Smooth muscle cell (in vitro differentiated cells): ENCODE measurements at regions not wholly inside any gene's neighbourhood (a gene's known extent, or its start where the extent isn't known, plus 50 kb on each side); places are given as distances from the start of the nearest gene placed in this dataset.

Source experiments
- DNase-seq: peaks from one replicate; lab custom pipeline; 2025; ENCODE audit not compliant: unreplicated experiment; lab: John Stamatoyannopoulos, UW
- H2AFZ ChIP-seq: fragments of 200-600 bp; sonication (generic); 2 replicates; pipeline ENCODE4 v1.6.0; 2016; ENCODE audit warnings: antibody characterized with exemption, low read depth, mild to moderate bottlenecking
- H3F3A ChIP-seq: fragments of 200-600 bp; sonication (generic); 2 replicates; pipeline ENCODE4 v1.6.0; 2017; ENCODE audit warnings: antibody characterized with exemption, low read depth
- H3K27ac ChIP-seq: fragments of 200-600 bp; sonication (generic); 2 replicates; pipeline ENCODE4 v1.5.1; 2016; ENCODE audit warnings: low read depth, mild to moderate bottlenecking
- H3K27me3 ChIP-seq: fragments of 200-600 bp; sonication (generic); 2 replicates; pipeline ENCODE4 v1.6.1; 2016; ENCODE audit warnings: low read depth, mild to moderate bottlenecking
- H3K36me3 ChIP-seq: fragments of 200-600 bp; sonication (generic); 2 replicates; pipeline ENCODE4 v1.5.1; 2016; ENCODE audit warnings: low read depth
- H3K4me1 ChIP-seq: fragments of 200-600 bp; sonication (generic); 2 replicates; pipeline ENCODE4 v1.5.1; 2016; ENCODE audit warnings: low read depth
- H3K4me2 ChIP-seq: fragments of 200-600 bp; sonication (generic); 2 replicates; pipeline ENCODE4 v1.6.0; 2016; ENCODE audit warnings: mild to moderate bottlenecking
- H3K4me3 ChIP-seq: fragments of 200-600 bp; sonication (generic); 2 replicates; pipeline ENCODE4 v1.5.1; 2016; ENCODE audit warnings: mild to moderate bottlenecking
- H3K79me2 ChIP-seq: fragments of 200-600 bp; sonication (generic); 2 replicates; pipeline ENCODE4 v1.6.0; 2016; ENCODE audit warnings: low read depth, mild to moderate bottlenecking
- H3K9ac ChIP-seq: fragments of 200-600 bp; sonication (generic); 2 replicates; pipeline ENCODE4 v1.6.0; 2016; ENCODE audit warnings: low read depth
- H3K9me3 ChIP-seq: fragments of 200-600 bp; sonication (generic); replicated peaks from 2 replicates; pipeline ENCODE4 v1.5.1; 2016; ENCODE audit warnings: low read depth
- H4K20me1 ChIP-seq: fragments of 200-600 bp; sonication (generic); 2 replicates; pipeline ENCODE4 v1.6.0; 2016; ENCODE audit warnings: low read depth
- WGBS: methylation state at CpG from one replicate; pipeline ENCODE4 v1.1.7; 2016; ENCODE audit warnings: low lambda C conversion rate; 5-methylcytosine and 5-hydroxymethylcytosine counted together
- TF ChIP-seq, protein P1 (sequence below): fragments of 200-600 bp; sonication (generic); IDR thresholded peaks from 2 replicates; pipeline ENCODE4 v1.5.1; 2017; ENCODE audit warnings: borderline replicate concordance, mild to moderate bottlenecking, antibody characterized with exemption; ENCODE audit not compliant: insufficient read depth, poor library complexity, severe bottlenecking

DNA sequence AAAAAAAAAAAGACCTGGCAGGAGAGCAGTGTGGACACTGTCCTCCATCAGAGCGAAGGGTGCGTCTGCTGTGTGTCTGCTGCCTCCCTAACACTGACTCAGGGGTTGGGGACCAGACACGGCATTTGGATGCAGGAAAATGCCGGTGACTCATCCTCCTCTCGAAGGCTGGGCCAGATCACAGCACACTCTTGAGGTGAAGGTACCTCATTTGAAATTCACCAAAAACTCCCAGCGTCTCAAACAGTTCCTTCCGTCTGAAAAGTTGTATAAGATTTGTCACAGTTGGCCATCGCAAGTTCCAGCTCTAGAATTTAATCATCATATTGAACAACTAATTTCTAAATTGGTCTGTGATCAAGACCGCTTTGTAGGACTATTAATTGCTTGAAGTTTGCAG lies 118.1 kb upstream of the LYZL2 start:
- no peak overlapping the region for H3K4me2 ChIP-seq
- no peaks in the 10 kb centered on the region for H3K36me3 ChIP-seq
- H2AFZ ChIP-seq: no peak overlapping the region
- H3K4me3 ChIP-seq: no peak overlapping the region
- no peaks in the 10 kb centered on the region for H3K9me3 ChIP-seq
- no peaks in the 10 kb centered on the region for H3K79me2 ChIP-seq
- no peaks in the 10 kb centered on the region for H4K20me1 ChIP-seq
- H3K27ac ChIP-seq: peak overlapping the region; percentile 55
- peak; percentile 12 for DNase-seq
- H3K4me1 ChIP-seq: no peaks in the 10 kb centered on the region
- no peak overlapping the region for H3K9ac ChIP-seq
- H3F3A ChIP-seq: peaks cover 19% of the 10 kb centered on the region
- H3K27me3 ChIP-seq: no peaks in the 10 kb centered on the region
- TF ChIP-seq, protein P1, sequence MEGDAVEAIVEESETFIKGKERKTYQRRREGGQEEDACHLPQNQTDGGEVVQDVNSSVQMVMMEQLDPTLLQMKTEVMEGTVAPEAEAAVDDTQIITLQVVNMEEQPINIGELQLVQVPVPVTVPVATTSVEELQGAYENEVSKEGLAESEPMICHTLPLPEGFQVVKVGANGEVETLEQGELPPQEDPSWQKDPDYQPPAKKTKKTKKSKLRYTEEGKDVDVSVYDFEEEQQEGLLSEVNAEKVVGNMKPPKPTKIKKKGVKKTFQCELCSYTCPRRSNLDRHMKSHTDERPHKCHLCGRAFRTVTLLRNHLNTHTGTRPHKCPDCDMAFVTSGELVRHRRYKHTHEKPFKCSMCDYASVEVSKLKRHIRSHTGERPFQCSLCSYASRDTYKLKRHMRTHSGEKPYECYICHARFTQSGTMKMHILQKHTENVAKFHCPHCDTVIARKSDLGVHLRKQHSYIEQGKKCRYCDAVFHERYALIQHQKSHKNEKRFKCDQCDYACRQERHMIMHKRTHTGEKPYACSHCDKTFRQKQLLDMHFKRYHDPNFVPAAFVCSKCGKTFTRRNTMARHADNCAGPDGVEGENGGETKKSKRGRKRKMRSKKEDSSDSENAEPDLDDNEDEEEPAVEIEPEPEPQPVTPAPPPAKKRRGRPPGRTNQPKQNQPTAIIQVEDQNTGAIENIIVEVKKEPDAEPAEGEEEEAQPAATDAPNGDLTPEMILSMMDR: no peak
- 23% methylated on average over 9 of the region's 9 CpGs for WGBS

GRCh38 chr10:30745953-30746352 lies 116.4 kb upstream of the LYZL2 start:
- Histone ChIP-seq H3K36me3 (no peaks in the 10 kb centered on the region), H3K79me2 (no peaks in the 10 kb centered on the region), H3K4me1 (no peaks in the 10 kb centered on the region), H3K9ac (no peak overlapping the region), H2AFZ (no peak overlapping the region), H3K4me2 (no peak overlapping the region), H4K20me1 (no peaks in the 10 kb centered on the region), H3F3A (peaks cover 19% of the 10 kb centered on the region), H3K27me3 (no peaks in the 10 kb centered on the region), H3K4me3 (no peak overlapping the region), H3K27ac (no peak overlapping the region), H3K9me3 (no peaks in the 10 kb centered on the region)
- DNase-seq: no peak
- 86% methylated on average over 5 of the region's 5 CpGs for WGBS
- TF ChIP-seq, protein P1: no peak

DNA sequence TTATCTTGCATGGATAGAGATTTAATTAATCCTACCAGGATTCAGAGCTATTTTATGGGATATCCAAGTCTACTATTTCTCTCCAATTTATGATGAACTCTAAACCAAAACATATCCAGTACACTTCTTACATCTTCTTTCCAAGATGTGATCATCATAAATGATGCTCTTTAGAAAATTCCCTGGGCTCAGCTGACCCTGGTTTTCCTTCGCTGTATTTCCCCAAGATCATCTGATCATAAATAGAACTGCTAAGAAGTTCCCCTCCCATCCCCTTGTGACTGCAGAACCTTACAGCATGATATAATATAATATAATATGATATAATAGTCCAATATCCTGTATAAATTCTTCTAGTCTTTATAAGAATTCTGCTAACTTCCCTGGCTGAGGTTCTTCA lies 114.6 kb upstream of the LYZL2 start:
- WGBS: 73% methylated on average over 1 of the region's 1 CpG

GRCh38 chr10:30743586-30743985 lies 114.0 kb upstream of the LYZL2 start:
- H3K27ac ChIP-seq: no peak overlapping the region
- 97% methylated on average over 3 of the region's 3 CpGs for WGBS
- H3K4me1 ChIP-seq: no peaks in the 10 kb centered on the region
- no peaks in the 10 kb centered on the region for H4K20me1 ChIP-seq
- H3K9me3 ChIP-seq: no peaks in the 10 kb centered on the region
- no peaks in the 10 kb centered on the region for H3K27me3 ChIP-seq
- TF ChIP-seq, protein P1: no peak
- no peaks in the 10 kb centered on the region for H3K36me3 ChIP-seq
- no peak overlapping the region for H2AFZ ChIP-seq
- H3K9ac ChIP-seq: no peak overlapping the region
- H3K79me2 ChIP-seq: no peaks in the 10 kb centered on the region
- H3F3A ChIP-seq: peaks cover 14% of the 10 kb centered on the region
- no peak overlapping the region for H3K4me2 ChIP-seq
- H3K4me3 ChIP-seq: no peak overlapping the region
- no peak for DNase-seq

More for the DNA sequence above, 114.6 kb upstream of the LYZL2 start:
- Histone ChIP-seq H3F3A (peaks cover 19% of the 10 kb centered on the region), H3K9me3 (no peaks in the 10 kb centered on the region), H4K20me1 (no peaks in the 10 kb centered on the region), H3K36me3 (no peaks in the 10 kb centered on the region), H3K27ac (peak overlapping the region; percentile 57), H3K4me1 (no peaks in the 10 kb centered on the region), H3K9ac (no peak overlapping the region), H2AFZ (no peak overlapping the region), H3K27me3 (no peaks in the 10 kb centered on the region), H3K4me3 (no peak overlapping the region), H3K79me2 (no peaks in the 10 kb centered on the region), H3K4me2 (no peak overlapping the region)
- DNase-seq: no peak
- TF ChIP-seq, protein P1: no peak
